Mesenchymal stem cell (in vitro differentiated cells and primary cell): ENCODE measurements at regions not wholly inside any gene's neighbourhood (a gene's known extent, or its start where the extent isn't known, plus 50 kb on each side); places are given as distances from the start of the nearest gene placed in this dataset.

Source experiments
- DNase-seq: peaks from one replicate; pipeline ENCODE4 v3.0.0-alpha.2; 2013
- H2AFZ ChIP-seq: one replicate; pipeline ENCODE4 v1.6.1; 2013; ENCODE audit warnings: low read depth, mild to moderate bottlenecking, control low read depth, inconsistent platforms, low read length, moderate library complexity
- H2AK5ac ChIP-seq: 2 replicates; pipeline ENCODE4 v1.6.1; 2013; ENCODE audit warnings: low read length, moderate library complexity, mild to moderate bottlenecking, inconsistent platforms; ENCODE audit not compliant: severe bottlenecking
- H2BK120ac ChIP-seq: one replicate; pipeline ENCODE4 v1.6.1; 2013; ENCODE audit warnings: low read depth, mild to moderate bottlenecking, inconsistent platforms, low read length, moderate library complexity
- H2BK12ac ChIP-seq, 2 experiments: one replicate each; pipeline ENCODE4 v1.6.1; 2013; ENCODE audit warnings: inconsistent platforms in 2 of 2, low read length in 2 of 2, mild to moderate bottlenecking in 2 of 2, moderate library complexity in 2 of 2, control low read depth in 1 of 2
- H2BK15ac ChIP-seq: one replicate; pipeline ENCODE4 v1.6.1; 2013; ENCODE audit warnings: mild to moderate bottlenecking, low read depth, inconsistent platforms; ENCODE audit not compliant: poor library complexity, severe bottlenecking
- H2BK5ac ChIP-seq: 2 replicates; pipeline ENCODE4 v1.6.1; 2013; ENCODE audit warnings: low read depth, mild to moderate bottlenecking, low read length, control low read depth, inconsistent platforms; ENCODE audit not compliant: poor library complexity, severe bottlenecking
- H3K14ac ChIP-seq, 2 experiments: one replicate each; pipeline ENCODE4 v1.6.1; 2013; ENCODE audit warnings: inconsistent platforms in 2 of 2, low read length in 2 of 2, control low read depth in 1 of 2, mild to moderate bottlenecking in 1 of 2, moderate library complexity in 1 of 2
- H3K18ac ChIP-seq, 2 experiments: one replicate each; pipeline ENCODE4 v1.6.1; 2013; ENCODE audit warnings: inconsistent platforms in 2 of 2, low read length in 2 of 2, control low read depth in 1 of 2, low read depth in 1 of 2, mild to moderate bottlenecking in 1 of 2
- H3K23ac ChIP-seq, 2 experiments: one replicate each; pipeline ENCODE4 v1.6.1; 2013; ENCODE audit warnings: inconsistent platforms in 2 of 2, low read length in 2 of 2, mild to moderate bottlenecking in 2 of 2, moderate library complexity in 2 of 2, control low read depth in 1 of 2
- H3K27ac ChIP-seq: 2 replicates; pipeline ENCODE4 v1.5.1; 2013; ENCODE audit warnings: mild to moderate bottlenecking, moderate library complexity, low read length, control low read depth, inconsistent platforms; ENCODE audit not compliant: poor library complexity, severe bottlenecking
- H3K27me3 ChIP-seq, 2 experiments: 2 replicates each; pipeline versions ENCODE4 v1.6.1 to v1.7.0; 2013; ENCODE audit warnings: low read length in 2 of 2, mild to moderate bottlenecking in 2 of 2, moderate library complexity in 2 of 2, control low read depth in 1 of 2, inconsistent platforms in 1 of 2; ENCODE audit not compliant: control insufficient read depth in 1 of 2, insufficient read depth in 1 of 2
- H3K36me3 ChIP-seq, 2 experiments: 2 replicates each; pipeline versions ENCODE4 v1.6.1 to v1.7.0; 2013; ENCODE audit warnings: low read length in 2 of 2, control low read depth in 1 of 2, inconsistent platforms in 1 of 2, low read depth in 1 of 2, mild to moderate bottlenecking in 1 of 2; ENCODE audit not compliant: insufficient read depth in 2 of 2, control insufficient read depth in 1 of 2
- H3K4ac ChIP-seq, 2 experiments: one replicate each; pipeline ENCODE4 v1.6.1; 2013; ENCODE audit warnings: inconsistent platforms in 2 of 2, low read length in 2 of 2, mild to moderate bottlenecking in 2 of 2, moderate library complexity in 2 of 2, control low read depth in 1 of 2, low read depth in 1 of 2
- H3K4me1 ChIP-seq: 2 replicates; pipeline ENCODE4 v1.6.1; 2013; ENCODE audit warnings: low read depth, low read length, control low read depth; ENCODE audit not compliant: control insufficient read depth, insufficient read depth
- H3K4me2 ChIP-seq: 2 replicates; pipeline ENCODE4 v1.6.1; 2013; ENCODE audit warnings: low read length, mild to moderate bottlenecking, inconsistent platforms; ENCODE audit not compliant: poor library complexity, severe bottlenecking
- H3K4me3 ChIP-seq, 2 experiments: 2 replicates each; pipeline versions ENCODE4 v1.5.1 to v1.7.0; 2013; ENCODE audit warnings: low read length in 2 of 2, mild to moderate bottlenecking in 2 of 2, control low read depth in 1 of 2, low read depth in 1 of 2; ENCODE audit not compliant: insufficient read depth in 1 of 2
- H3K79me1 ChIP-seq: replicated peaks from 2 replicates; pipeline ENCODE4 v1.6.1; 2013; ENCODE audit warnings: mild to moderate bottlenecking, control low read depth, low read length, inconsistent platforms; ENCODE audit not compliant: poor library complexity, severe bottlenecking
- H3K9ac ChIP-seq: 2 replicates; pipeline ENCODE4 v1.7.0; 2013; ENCODE audit warnings: mild to moderate bottlenecking, low read length, moderate library complexity
- H3K9me3 ChIP-seq: 2 replicates; pipeline ENCODE4 v1.7.0; 2013; ENCODE audit warnings: mild to moderate bottlenecking, low read length; ENCODE audit not compliant: control insufficient read depth
- H4K8ac ChIP-seq: one replicate; pipeline ENCODE4 v1.6.1; 2013; ENCODE audit warnings: inconsistent platforms, mild to moderate bottlenecking, low read length, moderate library complexity
- H4K91ac ChIP-seq: one replicate; pipeline ENCODE4 v1.6.1; 2013; ENCODE audit warnings: mild to moderate bottlenecking, low read length, inconsistent platforms
- WGBS: methylation state at CpG from one replicate; pipeline ENCODE4 v1.1.7; 2013; ENCODE audit warnings: mixed read lengths; 5-methylcytosine and 5-hydroxymethylcytosine counted together

- no peak overlapping the region for H4K8ac ChIP-seq
- no peaks in the 10 kb centered on the region for H3K79me1 ChIP-seq
- no peak overlapping the region for H3K4me2 ChIP-seq
- no peak overlapping the region for H2BK12ac ChIP-seq
- H3K4me3 ChIP-seq, result no peak overlapping the region
- H3K23ac ChIP-seq, result no peak overlapping the region
- peaks cover 0 to 42% of the 10 kb centered on the region in 2 experiments for H3K27me3 ChIP-seq
- no peaks in the 10 kb centered on the region for H3K36me3 ChIP-seq
- no peak for DNase-seq
- no peak overlapping the region for H3K9ac ChIP-seq
- H3K18ac ChIP-seq, result no peak overlapping the region
- no peak overlapping the region for H4K91ac ChIP-seq
- H3K27ac ChIP-seq, result no peak overlapping the region
- 75% methylated on average over 5 of the region's 6 CpGs for WGBS
- H3K9me3 ChIP-seq, result peaks cover under 1% of the 10 kb centered on the region
- no peak overlapping the region for H2BK5ac ChIP-seq
- H2BK120ac ChIP-seq, result no peak overlapping the region
- no peak overlapping the region for H2AK5ac ChIP-seq
- H2AFZ ChIP-seq, result no peak overlapping the region
- H2BK15ac ChIP-seq, result no peak overlapping the region
- H3K14ac ChIP-seq, result no peak overlapping the region
- H3K4ac ChIP-seq, result no peak overlapping the region
- H3K4me1 ChIP-seq, result peaks cover under 1% of the 10 kb centered on the region
These were observed 225.9 kb upstream of the MAP3K1 start for GRCh38 chr5:56589481-56589860.

GRCh38 chr5:56588636-56589480 is 226.5 kb upstream of the MAP3K1 start:
- no peak overlapping the region for H2BK5ac ChIP-seq
- peak overlapping the region in 1 of 2 experiments; percentile 18 for H3K14ac ChIP-seq
- H3K4me1 ChIP-seq, result no peaks in the 10 kb centered on the region
- WGBS, result 87% methylated on average over 16 of the region's 16 CpGs
- H2BK15ac ChIP-seq, result no peak overlapping the region
- H3K27ac ChIP-seq, result no peak overlapping the region
- H3K4me2 ChIP-seq, result no peak overlapping the region
- no peak for DNase-seq
- H2AK5ac ChIP-seq, result no peak overlapping the region
- no peak overlapping the region for H3K4ac ChIP-seq
- H3K9ac ChIP-seq, result no peak overlapping the region
- peaks cover 4% of the 10 kb centered on the region for H3K9me3 ChIP-seq
- no peak overlapping the region for H3K4me3 ChIP-seq
- H3K27me3 ChIP-seq, result peaks cover 0 to 42% of the 10 kb centered on the region in 2 experiments
- no peak overlapping the region for H4K8ac ChIP-seq
- no peak overlapping the region for H3K18ac ChIP-seq
- no peak overlapping the region for H4K91ac ChIP-seq
- no peaks in the 10 kb centered on the region for H3K36me3 ChIP-seq
- no peak overlapping the region for H2BK120ac ChIP-seq
- peak overlapping the region in 1 of 2 experiments; percentile 47 for H3K23ac ChIP-seq
- peak overlapping the region in 1 of 2 experiments; percentile 61 for H2BK12ac ChIP-seq
- no peaks in the 10 kb centered on the region for H3K79me1 ChIP-seq
- H2AFZ ChIP-seq, result no peak overlapping the region

- H3K36me3 ChIP-seq, result no peaks in the 10 kb centered on the region
- no peak for DNase-seq
- peaks cover 0 to 42% of the 10 kb centered on the region in 2 experiments for H3K27me3 ChIP-seq
- H3K4me2 ChIP-seq, result no peak overlapping the region
- H2BK120ac ChIP-seq, result no peak overlapping the region
- no peak overlapping the region for H3K4ac ChIP-seq
- WGBS, result 91% methylated on average over 2 of the region's 2 CpGs
- no peak overlapping the region for H2AK5ac ChIP-seq
- H3K79me1 ChIP-seq, result no peaks in the 10 kb centered on the region
- no peak overlapping the region for H2BK5ac ChIP-seq
- H3K9me3 ChIP-seq, result peaks cover 4% of the 10 kb centered on the region
- H3K4me1 ChIP-seq, result no peaks in the 10 kb centered on the region
- H2BK12ac ChIP-seq, result no peak overlapping the region
- H2BK15ac ChIP-seq, result no peak overlapping the region
- H3K4me3 ChIP-seq, result no peak overlapping the region
- no peak overlapping the region for H4K8ac ChIP-seq
- H4K91ac ChIP-seq, result no peak overlapping the region
- H3K27ac ChIP-seq, result no peak overlapping the region
- no peak overlapping the region for H3K9ac ChIP-seq
- no peak overlapping the region for H3K18ac ChIP-seq
- no peak overlapping the region for H3K14ac ChIP-seq
- H2AFZ ChIP-seq, result no peak overlapping the region
- no peak overlapping the region for H3K23ac ChIP-seq
These were observed 227.2 kb upstream of the MAP3K1 start for GRCh38 chr5:56588131-56588487.

GRCh38 chr5:56587381-56588130 is 227.8 kb upstream of the MAP3K1 start:
- no peak overlapping the region for H4K91ac ChIP-seq
- H3K27ac ChIP-seq, result no peak overlapping the region
- 91% methylated on average over 5 of the region's 5 CpGs for WGBS
- H3K9me3 ChIP-seq, result peaks cover 4% of the 10 kb centered on the region
- H2BK12ac ChIP-seq, result no peak overlapping the region
- H2BK15ac ChIP-seq, result no peak overlapping the region
- no peaks in the 10 kb centered on the region for H3K79me1 ChIP-seq
- H4K8ac ChIP-seq, result no peak overlapping the region
- H3K27me3 ChIP-seq, result peaks cover 0 to 36% of the 10 kb centered on the region in 2 experiments
- H3K14ac ChIP-seq, result no peak overlapping the region
- DNase-seq, result no peak
- H2AFZ ChIP-seq, result no peak overlapping the region
- no peaks in the 10 kb centered on the region for H3K4me1 ChIP-seq
- no peaks in the 10 kb centered on the region for H3K36me3 ChIP-seq
- H2AK5ac ChIP-seq, result no peak overlapping the region
- H3K23ac ChIP-seq, result no peak overlapping the region
- H3K18ac ChIP-seq, result no peak overlapping the region
- H3K4me3 ChIP-seq, result no peak overlapping the region
- H2BK120ac ChIP-seq, result no peak overlapping the region
- H2BK5ac ChIP-seq, result no peak overlapping the region
- H3K4ac ChIP-seq, result no peak overlapping the region
- H3K9ac ChIP-seq, result no peak overlapping the region
- no peak overlapping the region for H3K4me2 ChIP-seq
